ENCODE measurements at regions not wholly inside any gene's neighbourhood (a gene's known extent, or its start where the extent isn't known, plus 50 kb on each side); places are given as distances from the start of the nearest gene placed in this dataset.
"Not testable (repeated sequence)": the region's sequence is repeated elsewhere in the genome, so short reads cannot be mapped to it uniquely, and the experiment has no call there.

GRCh38 chr4:178165251-178165950 is 723.2 kb upstream of the AGA start:
- DNase-seq (ENCODE audit: low read depth, low spot score) = no peak

- DNase-seq (ENCODE audit: low read depth, low spot score) = no peak
Observed at GRCh38 chr4:178165951-178166308, 723.7 kb upstream of the AGA start.

GRCh38 chr4:178173771-178174170 is 731.5 kb upstream of the AGA start:
- no peak for DNase-seq (ENCODE audit: low read depth, low spot score)

- DNase-seq (ENCODE audit: low read depth, low spot score) = no peak
Observed at GRCh38 chr4:178174756-178175155, 732.5 kb upstream of the AGA start.

DNA sequence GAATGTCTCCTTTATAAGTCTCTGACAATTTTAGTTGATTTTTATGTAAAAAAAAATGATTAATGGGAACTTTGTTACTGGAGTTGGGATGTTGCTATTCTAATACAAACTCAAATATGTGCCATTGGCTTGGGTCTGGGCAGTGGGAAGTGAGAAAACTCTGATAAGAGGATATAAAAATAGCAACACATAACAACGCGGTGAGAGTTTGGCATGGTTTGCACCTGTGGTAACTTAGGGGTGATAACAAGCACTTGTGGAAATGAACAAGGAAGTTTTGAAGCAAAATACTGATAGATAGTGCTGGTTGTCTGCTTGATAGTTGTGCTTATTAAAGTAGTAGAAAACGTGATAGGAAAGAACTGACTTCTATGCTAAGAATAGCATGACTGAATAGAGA is 743.3 kb upstream of the AGA start:
- DNase-seq (ENCODE audit: low read depth, low spot score) = no peak

DNA sequence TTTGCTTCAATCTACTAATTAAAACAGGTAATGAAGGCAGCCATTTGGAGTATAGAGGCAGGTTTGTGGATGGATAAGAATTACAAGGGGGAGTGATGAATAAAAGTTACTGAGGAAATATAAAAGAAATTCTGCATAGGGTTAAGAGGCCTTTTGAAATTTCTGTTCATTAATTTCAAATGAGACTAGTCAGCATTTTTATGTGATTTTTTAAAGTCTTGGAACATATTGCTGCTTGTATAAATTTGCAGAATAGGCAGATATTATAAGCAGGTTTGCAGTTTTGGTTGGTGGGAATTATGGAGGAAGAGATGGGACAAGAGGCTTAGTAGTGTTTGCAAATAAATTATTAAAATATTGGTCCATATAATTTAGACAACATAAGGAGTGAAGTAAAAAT is 750.4 kb upstream of the AGA start:
- DNase-seq (ENCODE audit: low read depth, low spot score) = no peak

DNA sequence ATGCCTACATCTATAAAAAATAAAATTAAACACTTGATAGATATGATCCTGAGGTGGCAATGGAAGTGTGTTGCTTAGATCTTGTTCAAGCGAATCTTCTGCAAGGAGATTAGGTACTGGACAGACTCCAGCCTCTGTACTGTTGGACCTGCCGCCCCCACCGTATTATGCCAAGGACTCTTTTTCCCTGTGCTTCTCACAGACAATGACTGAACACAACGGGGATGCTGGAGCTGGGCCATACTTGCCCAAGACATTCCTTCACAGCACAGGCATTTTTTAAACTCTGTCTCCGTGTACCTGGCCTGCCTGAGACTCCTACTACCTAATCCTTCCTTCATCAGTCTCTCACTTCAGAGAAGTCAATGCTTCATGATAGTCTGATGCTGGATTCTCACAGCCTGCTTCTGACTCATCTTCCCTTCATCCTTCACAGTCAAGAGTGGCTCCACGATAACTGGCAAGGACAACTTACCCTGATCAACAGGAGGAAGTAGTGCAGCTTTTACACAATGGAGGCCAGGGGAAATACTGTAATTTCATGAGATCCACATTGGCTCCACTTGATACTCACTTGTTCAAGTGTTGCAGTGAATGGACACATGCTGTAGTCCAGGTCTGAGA is 754.6 kb upstream of the AGA start:
- no peak for DNase-seq (ENCODE audit: low read depth, low spot score)

GRCh38 chr4:178198691-178199090 is 756.5 kb upstream of the AGA start:
- DNase-seq (ENCODE audit: low read depth, low spot score) = no peak

DNA sequence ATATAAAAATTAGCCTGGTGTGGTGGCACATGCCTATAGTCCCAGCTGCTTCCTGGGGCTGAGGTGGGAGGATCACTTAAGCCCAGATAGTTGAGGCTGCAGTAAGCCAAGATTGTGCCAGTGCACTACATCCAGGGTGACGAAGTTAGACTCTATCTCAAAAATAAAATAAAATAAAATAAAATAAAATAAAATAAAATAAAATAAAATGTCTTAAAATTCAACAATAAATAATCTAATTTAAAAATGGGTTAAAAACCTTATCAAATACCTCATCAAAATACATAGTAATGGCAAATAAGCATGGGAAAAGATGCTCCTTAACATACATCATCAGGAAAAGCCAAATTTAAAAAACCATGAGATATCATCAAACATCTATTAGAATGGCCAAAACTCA is 760.2 kb upstream of the AGA start:
- DNase-seq (ENCODE audit: low read depth, low spot score) = no peak

GRCh38 chr4:178205826-178206225 is 763.6 kb upstream of the AGA start:
- DNase-seq (ENCODE audit: low read depth, low spot score) = no peak

- no peak for DNase-seq (ENCODE audit: low read depth, low spot score)
Observed at GRCh38 chr4:178215309-178215708, 773.1 kb upstream of the AGA start.

DNA sequence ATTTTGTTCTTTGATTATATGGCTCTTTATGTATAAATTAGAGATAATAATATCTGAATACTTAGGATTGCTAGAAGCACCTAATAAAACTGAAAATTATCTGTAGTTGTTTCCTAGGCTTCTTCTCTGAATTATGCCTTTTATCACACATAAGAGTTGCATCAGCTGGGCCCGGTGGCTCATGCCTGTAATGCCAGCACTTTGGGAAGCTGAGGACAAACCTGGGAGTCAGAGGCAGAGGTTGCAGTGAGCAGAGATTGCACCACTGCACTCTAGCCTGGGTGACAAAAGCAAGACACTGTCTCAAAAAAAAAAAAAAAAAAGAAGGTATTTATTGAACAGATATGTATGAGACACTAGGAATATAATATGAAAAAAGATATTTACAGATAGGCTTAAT is 773.5 kb upstream of the AGA start:
- no peak for DNase-seq (ENCODE audit: low read depth, low spot score)

DNA sequence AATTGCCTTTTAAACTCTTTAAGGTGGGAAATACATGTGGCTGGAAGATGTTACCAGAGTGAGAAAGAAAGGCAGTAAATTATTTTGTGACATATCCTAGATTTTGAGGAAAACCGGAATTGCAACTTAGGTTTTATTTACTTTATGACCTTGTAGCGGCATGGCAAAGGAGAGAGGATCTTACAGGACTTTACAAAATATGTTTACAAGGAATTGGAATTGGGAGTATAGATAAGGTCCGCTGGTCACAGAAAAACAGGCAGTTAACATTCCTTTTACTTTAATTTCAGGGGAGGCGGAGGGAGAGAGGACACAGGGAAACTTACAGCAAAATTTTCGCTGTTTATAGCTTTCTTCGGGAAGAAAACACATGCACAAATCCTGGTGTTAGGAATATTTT is 784.2 kb upstream of the AGA start:
- not testable (repeated sequence) for DNase-seq (ENCODE audit: low read depth, low spot score)

DNA sequence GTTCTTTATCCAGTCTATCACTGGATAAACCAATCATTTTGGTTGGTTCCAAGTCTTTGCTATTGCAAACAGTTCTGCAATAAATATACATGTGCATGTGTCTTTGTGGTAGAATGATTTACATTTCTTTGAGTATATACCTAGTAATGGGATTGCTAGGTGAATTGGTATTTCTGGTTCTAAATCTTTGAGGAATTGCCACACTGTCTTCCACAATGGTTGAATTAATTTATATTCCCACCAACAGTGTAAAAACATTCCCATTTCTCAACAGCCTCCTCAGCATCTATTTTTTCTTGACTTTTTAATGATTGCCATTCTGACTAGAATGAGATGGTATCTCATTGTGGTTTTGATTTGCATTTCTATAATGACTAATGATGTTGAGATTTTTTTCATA is 791.7 kb upstream of the AGA start:
- no peak for DNase-seq (ENCODE audit: low read depth, low spot score)

DNA sequence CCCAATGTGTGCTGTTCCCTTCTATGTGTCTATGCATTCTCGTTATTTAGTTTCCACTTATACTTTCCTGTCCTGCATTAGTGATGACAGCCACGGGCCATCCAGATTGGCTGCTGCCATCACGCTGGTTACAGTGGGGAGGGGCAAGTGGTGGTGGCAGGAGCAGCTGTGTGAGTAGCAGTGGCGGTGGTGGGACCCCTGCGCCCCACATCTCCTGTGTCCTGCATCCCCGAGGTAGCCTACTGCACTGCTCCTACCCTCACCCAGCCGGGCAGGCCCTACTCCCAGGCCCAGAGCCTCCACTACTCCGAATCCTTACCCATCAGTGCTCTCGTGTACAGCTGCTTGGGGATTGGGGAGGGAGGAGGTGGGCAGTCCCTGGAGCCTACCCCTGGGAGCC is 798.7 kb upstream of the AGA start:
- no peak for DNase-seq (ENCODE audit: low read depth, low spot score)

GRCh38 chr4:178241601-178242118 is 799.4 kb upstream of the AGA start:
- DNase-seq (ENCODE audit: low read depth, low spot score) = no peak

- DNase-seq (ENCODE audit: low read depth, low spot score) = no peak
Observed at GRCh38 chr4:178242655-178243054, 800.4 kb upstream of the AGA start.

DNA sequence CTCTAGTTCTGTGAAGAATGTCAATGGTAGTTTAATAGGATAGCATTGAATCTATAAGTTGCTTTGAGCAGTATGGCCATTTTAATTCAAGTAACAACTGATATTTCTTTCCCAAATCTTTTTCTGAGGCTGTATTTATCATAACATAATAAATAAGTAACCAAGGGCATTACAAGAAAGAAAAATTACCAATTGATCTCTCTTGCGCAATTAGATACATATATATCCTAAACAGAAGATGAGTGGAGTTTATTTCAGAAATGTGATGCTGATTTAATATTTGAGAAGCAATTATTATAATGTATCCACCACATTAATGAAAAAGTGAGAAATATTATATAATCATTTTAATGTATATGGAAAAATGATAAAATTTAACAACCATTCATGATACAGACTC is 802.5 kb upstream of the AGA start:
- DNase-seq (ENCODE audit: low read depth, low spot score) = no peak

- DNase-seq (ENCODE audit: low read depth, low spot score) = no peak
Observed at GRCh38 chr4:178255172-178255571, 812.9 kb upstream of the AGA start.

DNA sequence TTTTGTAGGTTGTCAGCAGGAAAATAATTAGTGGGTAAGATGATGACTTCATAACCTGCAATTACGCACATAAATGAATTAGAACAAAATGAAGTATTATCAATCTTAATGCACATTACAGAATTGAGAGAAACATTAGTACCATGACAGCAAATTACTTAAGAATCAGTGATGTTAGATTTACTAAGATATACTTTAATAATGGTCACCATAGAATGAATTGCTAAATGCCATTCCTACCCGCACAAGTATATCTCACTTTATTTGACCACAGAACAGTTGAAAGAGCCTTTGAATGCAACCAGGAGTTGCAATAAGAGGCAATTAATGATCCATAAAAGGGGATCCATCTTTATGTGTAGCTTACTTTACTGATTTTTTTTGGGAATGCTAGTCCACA is 816.4 kb upstream of the AGA start:
- DNase-seq (ENCODE audit: low read depth, low spot score) = no peak

DNA sequence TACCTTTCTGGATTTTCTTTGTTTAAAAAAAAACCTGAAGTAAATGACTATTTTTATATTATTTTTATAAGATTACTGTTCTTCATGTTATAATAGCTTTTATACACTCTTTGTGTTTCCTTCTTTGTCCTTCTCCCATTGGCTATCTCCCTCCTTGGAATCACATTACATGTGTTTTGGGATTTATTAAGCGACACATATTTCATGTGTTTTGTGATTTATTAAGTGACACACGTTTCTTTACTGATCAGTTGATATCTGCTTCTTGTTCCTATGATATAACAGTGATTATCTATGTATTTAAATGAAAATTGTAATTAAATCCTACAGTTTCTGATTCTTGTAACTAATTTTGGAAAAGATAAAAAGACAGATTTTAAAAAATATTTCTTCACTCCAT is 817.3 kb upstream of the AGA start:
- no peak for DNase-seq (ENCODE audit: low read depth, low spot score)

- DNase-seq (ENCODE audit: low read depth, low spot score) = no peak
Observed at GRCh38 chr4:178264001-178264400, 821.8 kb upstream of the AGA start.

DNA sequence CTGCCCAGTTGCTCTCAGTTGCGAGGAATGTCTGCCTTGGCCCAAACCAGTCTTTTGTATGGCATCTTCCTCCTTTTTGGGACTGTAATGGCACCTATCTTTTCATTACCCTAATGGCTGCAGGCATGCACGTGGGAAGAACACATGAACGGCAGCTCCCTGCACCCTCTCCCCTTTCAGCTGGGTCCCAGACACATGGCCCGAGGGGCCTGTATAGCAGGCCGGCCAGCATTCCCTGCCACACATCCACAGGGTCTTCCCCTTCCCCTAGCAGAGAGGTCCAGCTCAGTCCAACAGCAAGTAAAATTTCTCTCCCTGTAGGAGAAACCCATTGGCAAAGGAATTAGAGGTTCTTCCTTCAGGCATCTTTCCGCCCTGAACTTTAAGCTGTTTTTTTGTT is 829.1 kb upstream of the AGA start:
- no peak for DNase-seq (ENCODE audit: low read depth, low spot score)

DNA sequence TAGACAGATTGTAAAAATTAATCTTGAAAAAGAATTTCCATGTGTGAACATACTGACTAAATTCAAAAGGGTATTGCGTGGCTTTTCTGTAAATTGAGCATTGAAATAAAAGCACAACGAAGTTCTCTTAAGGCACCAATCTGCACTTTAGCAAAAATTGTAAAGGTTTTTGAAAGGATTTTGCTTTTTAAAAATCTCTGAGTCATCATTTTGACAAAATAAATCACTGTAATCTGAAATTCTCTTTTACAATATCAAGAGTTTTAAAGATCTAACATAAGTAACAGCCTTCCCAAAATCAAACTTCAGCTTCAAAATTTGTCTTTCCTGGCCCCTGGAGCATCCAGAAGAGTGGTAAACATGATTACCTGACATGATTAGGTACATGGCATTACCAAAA is 830.9 kb upstream of the AGA start:
- no peak for DNase-seq (ENCODE audit: low read depth, low spot score)

All from smooth muscle cell of the brain vasculature (primary cell).